H1 (cell line): ENCODE measurements at regions not wholly inside any gene's neighbourhood (a gene's known extent, or its start where the extent isn't known, plus 50 kb on each side); places are given as distances from the start of the nearest gene placed in this dataset.

Experiments used
- CTCF ChIA-PET: fragments of 300-600 bp; sonication (Branson Sonifier 250); formaldehyde crosslinking; loops from one replicate; lab custom pipeline; 2021; ENCODE audit not compliant: partially characterized antibody; lab: Charles Lee
- POLR2A ChIA-PET: fragments of 300-600 bp; sonication (Branson Sonifier 250); formaldehyde crosslinking; loops from one replicate; lab custom pipeline; 2021; ENCODE audit warnings: inconsistent platforms; ENCODE audit not compliant: partially characterized antibody; lab: Charles Lee
- DNase-seq, 2 experiments: peaks; one replicate each; pipeline versions ENCODE4 v3.0.0 to v3.0.0-alpha.2; 2010 to 2022; ENCODE audit warnings: low spot score in 2 of 2, low read depth in 1 of 2, mixed read lengths in 1 of 2
- FAIRE-seq: peaks from 2 replicates; lab custom pipeline; 2011; peaks lifted over from hg19 to GRCh38; lab: Jason Lieb, UNC
- H2AFZ ChIP-seq: 2 replicates; pipeline ENCODE4 v1.8.1; 2012; ENCODE audit warnings: low read length, inconsistent platforms
- H2AK5ac ChIP-seq: 2 replicates; pipeline ENCODE4 v1.6.1; 2013; ENCODE audit warnings: low read depth, low read length
- H2BK120ac ChIP-seq: replicated peaks from 2 replicates; pipeline ENCODE3; 2013; ENCODE audit warnings: low read depth, low read length, inconsistent platforms
- H2BK12ac ChIP-seq: 2 replicates; pipeline ENCODE4 v1.6.1; 2013; ENCODE audit warnings: low read depth, low read length
- H2BK15ac ChIP-seq: 2 replicates; pipeline ENCODE4 v1.6.1; 2013; ENCODE audit warnings: low read length
- H2BK20ac ChIP-seq: 2 replicates; pipeline ENCODE4 v1.6.1; 2013; ENCODE audit warnings: low read length
- H2BK5ac ChIP-seq: 2 replicates; pipeline ENCODE4 v1.6.1; 2013; ENCODE audit warnings: low read depth, low read length
- H3K14ac ChIP-seq: 2 replicates; pipeline ENCODE4 v1.6.1; 2013; ENCODE audit warnings: inconsistent platforms; ENCODE audit not compliant: insufficient read length
- H3K18ac ChIP-seq: 2 replicates; pipeline ENCODE4 v1.6.1; 2013; ENCODE audit warnings: low read length; ENCODE audit errors: extremely low read depth
- H3K23ac ChIP-seq: 2 replicates; pipeline ENCODE4 v1.6.1; 2013; ENCODE audit warnings: inconsistent platforms; ENCODE audit not compliant: insufficient read length
- H3K23me2 ChIP-seq: 2 replicates; pipeline ENCODE4 v1.6.1; 2013; ENCODE audit warnings: low read depth, low read length
- H3K27ac ChIP-seq: 2 replicates; pipeline ENCODE4 v1.6.1; 2011; ENCODE audit warnings: low read depth, low read length, inconsistent platforms
- H3K27me3 ChIP-seq, 4 experiments: replicated peaks in 1 of 4; 1 replicate in 1 of 4; 2 replicates in 3 of 4; pipeline versions ENCODE4 v1.6.1 to v1.8.1; 2011 to 2013; ENCODE audit warnings: low read length in 3 of 4, mild to moderate bottlenecking in 3 of 4, inconsistent platforms in 2 of 4, mixed read lengths in 2 of 4, moderate library complexity in 1 of 4; ENCODE audit not compliant: control insufficient read depth in 3 of 4, insufficient read depth in 3 of 4; ENCODE audit errors: extremely low read depth in 1 of 4
- H3K36me3 ChIP-seq, 4 experiments: 2 replicates each; pipeline versions ENCODE4 v1.6.1 to v1.8.1; 2011 to 2013; ENCODE audit warnings: mild to moderate bottlenecking in 4 of 4, low read length in 3 of 4, moderate library complexity in 2 of 4, control low read depth in 1 of 4, inconsistent platforms in 1 of 4; ENCODE audit not compliant: insufficient read depth in 4 of 4, control insufficient read depth in 2 of 4
- H3K4ac ChIP-seq: replicated peaks from 2 replicates; pipeline ENCODE3; 2013; ENCODE audit warnings: low read length, low read depth, mixed read lengths, inconsistent platforms; ENCODE audit not compliant: insufficient read length
- H3K4me1 ChIP-seq, 4 experiments: replicated peaks in 1 of 4; 1 replicate in 1 of 4; 2 replicates in 3 of 4; pipeline versions ENCODE4 v1.6.1 to v1.8.1; 2011 to 2013; ENCODE audit warnings: low read length in 3 of 4, inconsistent platforms in 2 of 4, mixed read lengths in 1 of 4; ENCODE audit not compliant: insufficient read depth in 4 of 4, control insufficient read depth in 3 of 4
- H3K4me2 ChIP-seq, 2 experiments: 2 replicates each; pipeline versions ENCODE4 v1.6.1 to v1.8.1; 2011 to 2013; ENCODE audit warnings: low read depth in 2 of 2, low read length in 2 of 2, control low read depth in 1 of 2, inconsistent platforms in 1 of 2, mild to moderate bottlenecking in 1 of 2; ENCODE audit not compliant: insufficient read depth in 1 of 2
- H3K4me3 ChIP-seq, 4 experiments: fragments of 200-600, 300-600 bp in 1 of 4; sonication (generic), shearing (Covaris generic), sonication (Bioruptor Twin) in 1 of 4; 2 replicates each; pipeline versions ENCODE4 v1.5.1 to v1.8.1; 2011 to 2016; ENCODE audit warnings: low read length in 4 of 4, low read depth in 3 of 4, control low read depth in 2 of 4, inconsistent platforms in 2 of 4, mild to moderate bottlenecking in 2 of 4, mixed read lengths in 1 of 4, moderate library complexity in 1 of 4; ENCODE audit not compliant: insufficient read depth in 2 of 4; ENCODE audit errors: extremely low read depth in 1 of 4
- H3K56ac ChIP-seq: replicated peaks from 2 replicates; pipeline ENCODE3; 2013; ENCODE audit warnings: low read depth, mild to moderate bottlenecking, mixed read lengths, low read length, inconsistent platforms; ENCODE audit not compliant: insufficient read length
- H3K79me1 ChIP-seq: 2 replicates; pipeline ENCODE4 v1.6.1; 2013; ENCODE audit warnings: low read depth, low read length, control low read depth
- H3K79me2 ChIP-seq, 2 experiments: 2 replicates each; pipeline versions ENCODE4 v1.6.1 to v1.8.1; 2012 to 2013; ENCODE audit warnings: low read length in 2 of 2, mild to moderate bottlenecking in 2 of 2, inconsistent platforms in 1 of 2; ENCODE audit not compliant: insufficient read depth in 2 of 2, control insufficient read depth in 1 of 2
- H3K9ac ChIP-seq, 4 experiments: replicated peaks in 1 of 4; 1 replicate in 1 of 4; 2 replicates in 3 of 4; pipeline versions ENCODE4 v1.6.1 to v1.8.1; 2011 to 2013; ENCODE audit warnings: low read depth in 3 of 4, low read length in 3 of 4, control low read depth in 2 of 4, mild to moderate bottlenecking in 2 of 4, moderate library complexity in 2 of 4, inconsistent platforms in 1 of 4; ENCODE audit errors: extremely low read depth in 1 of 4
- H3K9me3 ChIP-seq, 2 experiments: 2 replicates each; pipeline versions ENCODE4 v1.6.1 to v1.8.1; 2012 to 2013; ENCODE audit warnings: mild to moderate bottlenecking in 2 of 2, moderate library complexity in 2 of 2, control low read depth in 1 of 2, inconsistent platforms in 1 of 2, low read depth in 1 of 2, low read length in 1 of 2, mixed read lengths in 1 of 2; ENCODE audit not compliant: insufficient read depth in 2 of 2
- H4K20me1 ChIP-seq, 2 experiments: replicated peaks in 1 of 2; 2 replicates each; pipeline versions ENCODE3 to v1.8.1; 2011 to 2013; ENCODE audit warnings: inconsistent platforms in 2 of 2, low read length in 2 of 2, mild to moderate bottlenecking in 1 of 2; ENCODE audit not compliant: insufficient read depth in 2 of 2, control insufficient read depth in 1 of 2
- H4K5ac ChIP-seq: 2 replicates; pipeline ENCODE4 v1.6.1; 2013; ENCODE audit warnings: low read length, low read depth, mixed read lengths, inconsistent platforms; ENCODE audit not compliant: insufficient read length
- H4K8ac ChIP-seq: 2 replicates; pipeline ENCODE4 v1.8.0; 2013; ENCODE audit warnings: mild to moderate bottlenecking, moderate library complexity, low read length, inconsistent platforms; ENCODE audit not compliant: insufficient read depth; ENCODE audit errors: extremely low read depth
- H4K91ac ChIP-seq: replicated peaks from 2 replicates; pipeline ENCODE3; 2013; ENCODE audit warnings: low read length, mixed read lengths, inconsistent platforms; ENCODE audit not compliant: insufficient read length
- CHD1 ChIP-seq: IDR thresholded peaks from 2 replicates; pipeline ENCODE4 v1.6.1; 2012; ENCODE audit warnings: low read depth, low read length, improper control_type of control experiment
- SAP30 ChIP-seq: fragments of 300-600 bp; sonication (generic); IDR thresholded peaks from 2 replicates; pipeline ENCODE4 v1.7.1; 2012; ENCODE audit warnings: low read length, moderate library complexity, mild to moderate bottlenecking, inconsistent platforms; ENCODE audit not compliant: insufficient read depth, insufficient replicate concordance
- WGBS, 2 experiments: shearing (Covaris generic) in 1 of 2; methylation state at CpG; one replicate each; pipeline versions ENCODE4 v1.1.6 to v1.1.7; 2013 to 2015; ENCODE audit warnings: low lambda C conversion rate in 2 of 2, mixed read lengths in 2 of 2, inconsistent platforms in 1 of 2, low coverage in 1 of 2, missing lambda C conversion rate in 1 of 2; ENCODE audit not compliant: insufficient replicate concordance in 2 of 2, insufficient coverage in 1 of 2, insufficient read length in 1 of 2; ENCODE audit errors: extremely low coverage in 1 of 2, missing lambda C conversion rate in 1 of 2; 5-methylcytosine and 5-hydroxymethylcytosine counted together

DNA sequence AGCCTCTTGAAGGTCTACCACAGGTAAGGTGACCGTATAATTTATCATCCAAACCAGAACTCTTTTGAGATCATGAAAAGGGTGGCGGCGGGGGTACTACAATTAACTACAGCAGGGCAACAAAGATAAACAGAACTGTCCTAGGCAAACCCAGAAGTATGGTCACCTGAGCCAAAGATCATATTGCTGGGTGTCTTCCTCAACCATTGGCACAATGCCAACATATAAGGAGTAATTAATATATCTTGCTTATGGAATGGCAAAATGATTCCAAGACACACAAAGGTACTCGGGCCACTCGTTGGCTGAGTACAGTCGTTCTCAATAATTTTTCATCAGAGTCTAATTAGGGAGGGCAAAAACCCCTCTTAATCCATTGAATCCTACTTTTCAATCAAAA is 273.3 kb downstream of the QDPR start:
- Histone ChIP-seq H3K4me2 (no peak overlapping the region), H3K14ac (no peak overlapping the region), H3K79me2 (no peaks in the 10 kb centered on the region), H3K27me3 (no peaks in the 10 kb centered on the region), H2BK15ac (no peak overlapping the region), H3K23ac (no peak overlapping the region), H3K18ac (no peak overlapping the region), H3K4ac (no peak overlapping the region), H3K27ac (no peak overlapping the region), H3K9me3 (no peaks in the 10 kb centered on the region), H2AK5ac (no peak overlapping the region), H4K8ac (no peak overlapping the region), H2AFZ (no peak overlapping the region), H2BK20ac (no peak overlapping the region), H2BK120ac (no peak overlapping the region), H4K91ac (no peak overlapping the region), H3K9ac (no peak overlapping the region), H4K5ac (no peak overlapping the region), H3K79me1 (no peaks in the 10 kb centered on the region), H2BK12ac (no peak overlapping the region), H3K36me3 (no peaks in the 10 kb centered on the region), H3K23me2 (no peaks in the 10 kb centered on the region), H4K20me1 (no peaks in the 10 kb centered on the region), H3K4me1 (peaks cover 0 to 2% (median 0%) of the 10 kb centered on the region in 4 experiments; a peak in 1 of 7 replicates), H3K56ac (no peak overlapping the region), H2BK5ac (no peak overlapping the region), H3K4me3 (no peak overlapping the region)
- POLR2A ChIA-PET, result no interaction called here
- WGBS, 2 experiments, result 94% methylated on average over 6 of the region's 6 CpGs; no CpG with 5 or more reads in 1 of the 2 experiments
- no peak for TF ChIP-seq SAP30
- TF ChIP-seq CHD1, result no peak
- CTCF ChIA-PET, result no interaction called here
- no peak for FAIRE-seq
- DNase-seq, result no peak
